ENCODE measurements at regions not wholly inside any gene's neighbourhood (a gene's known extent, or its start where the extent isn't known, plus 50 kb on each side); places are given as distances from the start of the nearest gene placed in this dataset.

DNA sequence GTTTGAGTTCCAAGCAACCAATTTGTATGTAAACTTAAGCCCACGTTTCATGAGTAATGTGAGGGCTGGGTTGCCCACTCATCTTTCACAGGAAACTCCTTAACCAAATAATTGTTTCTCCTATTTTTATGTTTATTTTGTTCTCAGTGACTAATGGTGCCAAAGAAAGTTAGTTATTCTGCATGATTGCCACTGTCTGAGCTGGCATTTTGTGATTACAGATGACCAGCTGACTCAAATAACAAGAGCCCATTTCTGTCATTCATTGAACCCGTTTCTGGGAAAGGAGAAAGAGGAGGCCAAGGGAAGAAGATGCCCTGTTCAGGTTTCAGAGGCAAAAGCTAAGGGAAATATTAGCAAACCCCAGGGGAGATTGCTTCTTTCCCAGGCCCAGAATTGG, 186.9 kb upstream of the MYO3A start:
- TF ChIP-seq CTCF (IDR thresholded peaks at IDR 0.05; ENCODE audit: poor library complexity) (no peak), EZH2phosphoT487 (IDR thresholded peaks at IDR 0.05; ENCODE audit: low read depth, severe bottlenecking, unreplicated experiment) (no peak), EZH2 (IDR thresholded peaks at IDR 0.05; ENCODE audit: borderline replicate concordance) (no peak)

Measured in hepatocyte (in vitro differentiated cells).